NCI-H2081 treated with DMSO at 0.1 percent for 48 hours (cell line): ENCODE measurements at regions not wholly inside any gene's neighbourhood (a gene's known extent, or its start where the extent isn't known, plus 50 kb on each side); places are given as distances from the start of the nearest gene placed in this dataset.

Experiments
- DNase-seq: peaks from one replicate; lab custom pipeline; 2025; lab: John Stamatoyannopoulos, UW

DNA sequence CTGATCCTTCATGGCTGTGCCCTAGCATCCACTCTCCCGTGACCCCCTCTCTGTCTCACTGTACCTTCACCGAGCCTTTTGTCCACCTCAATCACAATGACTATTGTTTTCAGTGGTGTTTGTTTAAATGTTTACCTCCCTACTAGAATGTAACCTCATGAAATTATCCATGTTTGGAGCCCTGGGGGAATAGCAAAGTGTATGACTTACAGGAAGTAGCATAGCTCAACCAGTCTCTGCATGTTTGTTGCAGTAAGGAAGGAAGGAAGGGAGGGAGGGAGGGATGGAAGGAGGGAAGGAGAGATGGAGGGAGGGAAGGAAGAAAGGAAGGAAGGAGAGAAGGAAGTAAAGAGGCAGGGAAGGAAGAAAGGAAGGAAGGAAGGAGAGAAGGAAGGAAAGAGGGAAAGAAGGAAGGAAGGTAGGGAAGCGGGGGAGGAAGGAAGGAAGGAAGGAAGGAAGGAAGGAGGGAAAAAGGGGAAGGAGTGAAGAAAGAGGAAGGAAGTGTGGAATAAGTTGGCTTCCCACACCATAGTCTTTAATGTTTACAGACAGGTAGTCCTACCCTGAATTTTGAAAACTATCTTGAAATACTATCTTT lies 421.4 kb downstream of the COG6 start:
- DNase-seq = no peak

DNA sequence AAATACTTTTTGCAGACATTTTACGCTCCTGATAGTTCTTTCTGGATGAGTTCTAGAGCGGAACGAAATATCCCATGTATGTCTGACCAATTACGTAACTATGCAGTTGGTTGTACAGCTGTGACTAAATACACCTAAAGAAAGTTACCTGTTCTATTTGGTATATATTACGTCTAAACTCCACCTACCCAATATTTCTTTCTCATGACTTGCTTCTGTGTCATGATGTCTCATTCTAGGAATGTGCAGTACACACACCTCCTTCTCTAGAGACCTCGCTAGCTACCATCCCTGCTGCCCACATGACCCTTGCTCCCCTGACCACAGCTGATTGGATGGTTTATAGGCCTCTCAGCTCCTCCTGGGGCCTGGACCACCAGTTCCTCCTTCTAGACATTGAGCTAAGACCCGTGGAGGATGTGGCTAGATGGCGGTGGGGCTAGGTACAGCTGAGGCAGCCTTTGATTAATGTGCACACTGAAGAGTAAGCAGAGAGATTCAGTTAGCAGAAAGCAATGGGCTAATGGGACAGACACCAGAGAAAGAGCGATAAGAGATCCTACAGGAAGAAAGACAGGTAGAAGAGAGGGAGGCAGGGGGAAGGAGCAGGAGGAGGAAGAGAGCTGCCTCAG lies 422.1 kb downstream of the COG6 start:
- DNase-seq = no peak

DNA sequence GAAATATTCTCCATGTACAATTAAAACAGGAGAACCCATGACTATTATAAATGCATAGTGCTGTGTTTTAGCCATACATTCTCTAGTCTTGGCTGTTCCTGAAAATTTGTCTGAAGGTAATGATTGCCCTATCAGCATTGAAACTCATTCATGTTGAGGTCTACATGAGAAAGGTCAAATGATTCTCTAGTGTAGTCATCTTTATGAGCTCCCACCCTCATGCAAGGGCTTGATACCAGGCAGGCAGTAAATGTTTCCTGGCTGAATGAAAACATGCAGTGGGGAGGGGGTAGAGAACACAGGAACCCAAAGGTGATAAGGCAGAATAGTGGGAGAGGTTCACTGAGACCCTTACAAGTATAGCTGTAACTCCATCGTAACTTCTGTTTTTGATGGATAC lies 424.3 kb downstream of the COG6 start:
- DNase-seq = no peak

DNA sequence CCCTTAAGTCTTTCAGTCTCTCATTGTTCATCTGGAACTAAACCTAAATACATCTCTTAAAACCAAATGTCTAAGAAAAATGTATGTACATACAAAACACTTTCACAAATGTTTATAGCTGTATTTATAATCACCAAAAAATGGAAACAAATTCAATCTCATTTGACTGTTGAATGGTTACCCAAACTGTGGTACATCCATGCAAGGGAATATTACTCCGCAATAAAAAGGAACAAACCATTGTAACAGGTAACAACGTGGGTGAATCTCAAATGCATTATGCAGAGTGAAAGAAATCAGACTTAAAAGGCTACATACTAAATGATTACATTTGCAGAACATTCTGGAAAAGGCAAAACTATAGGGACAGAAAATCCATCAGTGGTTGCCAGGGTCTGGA lies 425.2 kb downstream of the COG6 start:
- no peak for DNase-seq

DNA sequence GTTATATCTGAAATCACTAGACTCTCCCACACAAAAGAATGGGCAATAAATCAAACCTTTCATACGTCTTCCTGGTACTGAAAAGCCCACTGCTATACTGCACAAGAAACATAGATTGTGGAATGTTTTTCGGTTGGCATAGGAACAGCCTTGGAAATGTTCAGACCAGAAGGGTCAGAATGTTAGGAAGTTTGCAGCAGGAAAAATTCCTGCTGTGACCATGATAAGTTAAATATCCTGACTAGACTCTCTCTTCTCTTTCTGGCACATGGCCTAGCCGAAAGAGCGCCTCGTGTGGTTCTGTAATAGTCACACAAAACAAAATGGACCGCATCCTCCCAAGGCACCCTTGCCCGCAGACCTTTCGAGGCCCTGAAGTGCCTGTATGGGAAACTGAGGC lies 427.2 kb downstream of the COG6 start:
- no peak for DNase-seq

DNA sequence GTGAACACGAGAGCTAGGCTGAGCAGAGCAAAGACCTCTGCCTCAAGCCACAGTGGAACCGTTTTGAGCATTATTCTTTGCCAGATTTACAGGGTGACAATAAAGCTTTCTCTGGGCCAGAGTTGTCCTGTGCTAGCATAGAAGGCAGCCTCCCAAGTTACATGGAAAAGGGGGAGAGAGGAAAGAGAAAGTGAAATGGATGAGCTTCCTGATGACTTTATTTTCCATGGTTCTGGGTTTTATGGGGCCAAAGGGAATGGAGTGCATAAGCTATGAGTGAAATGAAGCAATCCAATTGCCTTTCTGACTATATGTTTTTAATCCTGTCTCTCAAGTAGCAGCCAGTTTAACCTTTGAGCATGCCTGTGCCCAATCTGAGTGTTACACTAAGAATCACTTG lies 428.4 kb downstream of the COG6 start:
- no peak for DNase-seq

DNA sequence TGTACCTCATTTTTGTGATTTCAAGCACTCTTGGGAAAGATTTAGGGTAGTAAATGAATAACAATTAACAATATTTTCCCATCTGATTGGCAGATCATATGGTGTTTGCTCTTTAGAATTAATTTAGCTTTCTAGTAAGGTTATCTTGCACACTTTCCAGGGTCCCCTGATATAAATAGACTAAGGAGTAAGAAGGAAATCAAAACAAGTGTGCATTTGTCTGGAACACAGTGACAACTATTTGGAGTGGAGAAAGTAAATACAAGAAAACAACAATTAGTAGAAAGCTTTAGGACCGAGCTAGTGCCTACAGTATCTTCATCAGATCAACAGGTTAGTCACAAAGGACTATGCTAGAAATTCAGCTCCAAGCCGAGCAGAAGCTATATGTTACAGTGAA lies 429.5 kb downstream of the COG6 start:
- DNase-seq = no peak

DNA sequence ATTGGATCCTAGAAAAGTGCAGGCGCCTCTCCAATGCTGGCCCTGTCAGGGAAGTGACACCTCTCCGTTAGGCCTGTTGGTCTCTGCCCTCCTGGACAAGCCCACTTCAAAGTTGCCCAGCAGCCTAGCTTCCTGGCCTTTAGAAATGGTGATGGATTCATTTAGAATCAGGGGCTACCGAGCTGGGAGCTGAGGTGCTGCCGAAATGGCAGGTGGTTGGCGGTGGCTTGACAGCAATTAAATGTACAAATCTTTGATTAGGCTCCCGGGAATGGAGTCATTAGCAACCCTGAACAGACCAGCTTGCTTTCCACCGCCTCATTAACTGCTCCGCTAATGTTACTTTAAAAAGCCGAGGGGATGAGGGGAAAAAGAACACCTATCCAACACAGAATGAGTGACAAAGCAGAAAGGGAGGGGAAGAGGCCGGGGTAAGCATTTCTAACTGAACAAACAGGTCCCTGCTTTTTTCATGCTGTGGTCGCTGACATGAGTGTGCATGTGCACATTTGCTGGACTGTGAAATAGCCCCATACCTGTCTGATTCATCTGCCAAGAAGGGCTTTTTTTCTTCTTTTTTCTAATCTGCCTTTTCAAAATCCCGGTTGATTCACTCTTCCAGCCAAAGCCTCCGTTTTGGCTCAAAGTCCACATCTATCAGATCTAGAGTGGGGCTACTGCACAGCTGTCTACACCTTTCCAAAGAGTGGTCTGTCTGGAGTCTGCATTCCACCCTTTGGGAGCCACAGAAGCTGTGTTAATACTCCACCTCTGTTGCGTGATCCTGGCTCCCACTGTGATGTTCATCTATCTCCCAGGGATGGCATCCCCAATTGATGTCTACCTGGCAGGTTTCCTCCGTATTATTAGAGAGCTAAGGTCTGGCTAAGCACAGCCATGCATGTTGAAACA lies 431.9 kb downstream of the COG6 start:
- DNase-seq = no peak

DNA sequence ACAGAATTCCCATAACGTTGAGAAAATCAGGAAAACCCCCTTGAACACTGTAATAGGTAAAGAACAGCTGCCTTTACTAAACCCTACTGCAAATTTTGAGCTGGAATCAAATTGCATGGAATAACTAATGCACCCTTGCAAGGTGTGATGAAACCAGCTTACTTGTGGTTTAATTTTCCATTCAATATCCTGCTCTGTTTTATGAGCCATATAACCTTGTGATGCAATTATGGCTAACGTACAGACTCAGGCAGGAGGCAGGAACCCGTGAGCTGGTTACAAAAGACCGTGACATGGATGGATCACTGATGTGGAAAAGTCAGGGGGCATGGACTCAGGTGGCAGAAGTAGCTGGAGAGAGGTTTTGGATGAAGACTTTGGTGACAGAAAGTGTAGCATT lies 438.6 kb downstream of the COG6 start:
- DNase-seq = no peak

DNA sequence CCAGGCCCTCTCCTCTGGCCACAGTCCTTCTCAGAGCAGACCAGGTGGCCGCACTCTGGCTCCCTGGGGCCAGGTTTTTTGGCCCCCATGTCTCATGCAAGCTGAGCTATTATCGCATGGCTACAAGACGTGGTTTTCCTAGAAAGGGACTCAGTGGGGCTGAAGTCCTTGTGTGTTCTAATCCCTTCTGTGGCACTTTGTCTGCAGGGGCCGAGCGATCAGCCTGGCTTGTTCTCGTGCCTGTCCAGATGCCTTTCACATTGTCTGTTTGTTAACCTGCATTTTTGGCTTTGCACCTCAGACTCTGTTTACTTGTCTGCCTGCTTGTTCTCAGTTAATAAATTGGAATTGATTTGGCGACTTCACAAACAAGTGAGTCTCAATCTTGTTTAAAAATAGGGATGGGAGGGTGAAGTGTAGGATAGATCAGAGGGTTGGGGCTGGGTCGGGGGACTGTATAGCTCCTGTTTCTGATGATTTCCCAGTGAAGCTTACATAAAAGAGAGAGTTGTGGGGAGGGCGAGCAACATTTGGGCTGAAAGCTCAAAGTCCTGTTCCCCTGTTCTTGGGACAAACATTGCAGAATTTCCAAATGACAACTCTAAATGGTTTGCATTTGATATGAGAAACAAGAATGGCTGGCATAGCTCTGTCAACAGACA lies 440.4 kb downstream of the COG6 start:
- DNase-seq = no peak

DNA sequence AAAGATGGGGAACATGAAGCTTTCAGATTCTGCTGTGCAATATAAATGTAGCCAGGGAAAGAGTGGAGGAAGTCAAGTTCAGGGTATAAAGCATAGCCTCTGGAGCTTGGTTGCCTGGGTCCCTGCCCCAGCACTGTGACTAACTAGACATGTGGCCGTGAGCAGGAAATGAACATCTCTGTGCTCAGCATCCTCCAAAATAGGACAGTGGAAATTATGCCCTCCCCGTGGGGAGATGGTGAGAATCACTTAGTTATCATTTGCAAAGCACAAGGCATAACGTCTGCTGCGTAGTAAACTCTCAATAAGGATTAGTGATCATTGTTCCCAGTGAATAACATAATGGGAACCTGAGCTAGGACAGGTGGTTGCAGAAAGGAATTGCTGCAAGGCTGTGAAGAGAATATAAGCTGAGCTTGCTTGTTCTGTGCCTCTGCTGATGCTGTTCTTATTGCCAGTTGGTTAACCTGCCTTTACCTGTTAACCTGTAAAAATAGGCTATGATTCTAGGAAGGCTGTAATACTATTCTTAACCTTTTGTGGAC lies 441.0 kb downstream of the COG6 start:
- no peak for DNase-seq

DNA sequence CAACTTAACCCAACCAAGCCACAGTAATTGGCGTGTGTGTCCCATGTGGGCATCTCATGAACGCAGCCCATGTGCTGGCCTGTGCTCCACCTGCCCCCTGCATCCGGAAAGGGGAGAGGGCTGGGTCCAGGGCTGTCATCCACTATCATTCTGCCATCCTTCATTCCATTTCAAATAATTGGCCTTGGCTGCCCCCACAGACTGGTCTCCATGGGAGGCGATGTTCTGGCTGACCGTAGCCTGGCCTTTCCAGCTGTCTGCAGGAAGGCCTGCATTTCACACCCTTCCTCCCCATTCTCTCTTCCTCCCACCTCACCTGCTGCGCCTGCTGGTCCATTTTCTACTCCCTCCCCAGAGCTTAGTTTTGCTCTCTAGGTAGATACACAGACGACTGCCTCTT lies 442.8 kb downstream of the COG6 start:
- DNase-seq = no peak

DNA sequence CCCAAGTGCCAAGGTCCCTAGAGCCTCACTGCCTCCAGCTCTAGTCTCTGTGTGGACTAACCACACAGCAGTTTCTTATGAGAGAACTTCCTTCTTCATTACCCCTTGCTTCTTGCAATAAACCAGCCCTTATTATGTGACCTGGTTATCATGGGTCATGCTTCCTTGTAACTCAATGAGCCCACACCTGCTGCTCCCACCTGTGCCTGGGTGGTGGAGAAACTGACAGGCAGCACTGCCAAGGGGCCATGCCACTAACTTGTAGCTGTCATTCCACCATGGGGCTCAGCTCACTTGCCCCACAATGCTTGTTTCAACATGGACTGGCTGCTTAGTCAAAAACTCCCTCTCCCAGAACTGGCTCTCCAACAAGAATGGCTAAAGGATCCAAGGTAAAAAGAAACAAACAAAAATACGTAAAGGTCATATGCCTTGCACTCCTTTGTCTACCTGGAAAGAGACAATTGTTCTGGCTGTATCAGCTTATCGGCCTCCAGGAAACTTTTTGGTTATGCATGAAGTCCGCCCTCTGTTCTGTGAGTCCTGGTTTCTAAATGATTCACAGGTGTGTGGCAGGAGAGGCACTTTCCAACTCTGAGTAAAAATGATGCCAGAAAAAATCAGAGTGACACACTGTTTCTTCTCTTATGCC lies 446.4 kb downstream of the COG6 start:
- no peak for DNase-seq

DNA sequence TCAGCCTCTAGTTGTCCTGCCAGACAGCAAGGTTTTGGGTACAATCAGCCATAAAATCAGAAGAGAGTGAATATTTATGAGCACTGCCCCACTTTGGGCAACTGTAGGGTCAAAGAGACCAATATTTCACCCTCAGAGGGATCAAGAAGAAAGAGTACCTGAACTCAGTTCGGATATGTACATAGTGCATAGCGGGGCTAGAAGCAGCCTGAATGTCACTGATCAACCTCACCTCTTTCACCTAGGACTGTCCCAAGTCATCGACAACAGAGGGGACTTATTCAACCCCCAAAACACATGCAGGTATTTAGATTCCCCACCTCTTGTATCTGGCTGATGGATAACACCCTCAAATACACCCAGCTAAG lies 446.9 kb downstream of the COG6 start:
- DNase-seq = no peak

DNA sequence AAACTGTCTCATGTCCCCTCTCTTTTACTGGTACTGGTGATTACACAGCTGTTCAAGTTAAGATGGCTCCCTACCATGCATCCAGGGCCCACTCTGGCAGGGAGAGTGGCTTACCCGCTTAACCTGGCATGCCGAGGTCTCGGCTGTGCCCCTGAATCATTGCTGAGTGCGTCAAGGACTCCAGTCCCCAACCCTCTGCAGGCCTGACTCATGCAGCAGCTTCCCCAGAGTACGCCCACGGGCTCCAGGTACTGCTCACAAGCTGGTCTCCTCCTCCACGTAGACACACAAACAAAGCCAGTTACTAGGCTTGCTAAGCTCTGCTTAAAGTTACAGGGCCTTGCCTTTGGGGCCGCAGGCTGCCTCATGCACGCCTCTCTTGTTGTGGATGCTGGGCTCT lies 447.4 kb downstream of the COG6 start:
- DNase-seq = no peak

DNA sequence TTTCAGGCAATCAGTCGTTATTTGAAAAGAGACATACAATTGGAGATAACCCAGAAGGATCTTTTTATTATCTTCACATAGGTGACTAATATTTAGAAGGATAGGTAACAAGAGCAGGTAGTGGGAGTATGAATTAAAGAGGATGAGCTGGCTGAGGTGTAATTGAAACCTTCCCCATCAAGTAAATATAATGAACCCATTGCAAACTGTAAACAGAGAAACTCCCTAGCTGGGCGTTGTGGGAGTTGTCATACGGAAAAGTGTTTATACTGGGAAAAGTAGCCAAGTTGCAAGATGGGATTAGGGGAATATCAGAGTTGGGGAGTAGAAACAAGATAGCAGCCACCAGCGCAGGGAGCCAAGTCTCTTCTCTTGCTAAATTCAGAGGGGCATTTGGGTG lies 448.4 kb downstream of the COG6 start:
- DNase-seq = no peak

DNA sequence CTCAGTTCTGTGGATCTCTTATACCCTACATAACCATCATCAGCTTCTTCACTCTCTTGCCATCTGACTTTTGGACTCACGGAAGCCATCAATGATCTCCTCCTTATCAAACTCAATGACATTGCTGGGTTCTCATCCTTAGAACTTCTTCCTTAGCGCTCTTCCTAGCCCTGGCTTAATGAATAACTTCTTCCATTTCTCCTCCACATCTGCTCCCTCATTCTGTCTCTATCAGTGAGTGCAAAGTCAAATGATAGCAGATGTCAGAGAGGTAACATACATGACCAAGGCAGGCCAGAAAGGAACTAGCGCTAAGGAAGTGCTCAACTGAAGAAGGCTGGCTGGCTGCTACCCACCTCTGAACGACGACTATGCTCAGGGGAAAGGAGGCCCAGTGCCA lies 449.8 kb downstream of the COG6 start:
- DNase-seq = no peak

DNA sequence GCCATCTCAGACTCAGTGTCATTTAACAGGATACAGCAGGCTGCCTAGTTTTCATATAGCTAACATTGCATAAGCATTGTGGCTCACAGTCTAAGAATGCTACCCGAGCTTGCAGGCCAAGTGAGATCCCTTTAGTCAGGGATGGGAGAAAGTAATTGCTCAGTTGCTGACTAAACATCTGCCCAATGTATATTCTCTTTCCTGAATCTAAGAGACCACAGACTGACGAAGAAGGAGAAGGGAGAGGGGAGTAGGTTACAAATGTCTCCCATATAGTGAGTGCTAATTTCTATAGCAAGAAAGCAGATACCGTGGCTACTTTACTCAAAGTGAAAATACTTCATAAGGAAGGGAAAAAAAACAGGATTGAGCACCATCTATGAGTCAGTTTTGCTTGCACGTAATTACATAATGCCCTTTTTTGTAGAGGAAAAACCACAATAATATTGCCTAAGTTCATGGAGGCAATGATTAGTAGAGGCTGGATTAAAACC lies 453.9 kb downstream of the COG6 start:
- DNase-seq = no peak

DNA sequence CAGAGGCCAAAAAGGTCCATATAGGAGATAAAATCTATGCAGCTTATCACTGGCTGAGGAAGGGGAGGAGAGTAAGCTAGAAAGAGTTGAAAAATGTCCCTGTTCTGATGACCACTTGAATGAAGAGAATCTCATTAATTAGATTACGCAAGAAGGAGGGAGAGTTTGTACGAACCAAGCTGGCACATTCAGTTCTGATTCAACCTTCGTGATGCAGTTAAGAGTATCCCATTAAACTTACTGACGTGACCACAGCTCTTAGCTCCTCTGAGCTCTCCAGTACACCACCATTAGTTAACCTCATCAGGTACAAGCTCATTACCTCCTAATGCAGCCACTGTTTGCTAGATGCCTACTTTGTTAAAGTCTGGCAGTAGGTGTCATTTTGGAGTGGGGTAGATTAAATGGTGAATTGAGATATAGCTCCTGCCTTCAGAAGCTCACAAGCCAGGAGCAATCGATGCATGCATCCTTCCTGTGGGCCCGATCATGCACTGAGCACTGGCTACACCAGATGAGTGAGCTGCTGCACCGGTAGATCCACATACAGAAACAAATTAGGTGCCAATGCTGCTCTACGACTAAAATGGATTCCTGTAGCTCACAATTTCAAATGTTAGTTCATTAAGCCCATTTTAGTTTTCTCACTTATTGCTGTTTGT lies 458.3 kb downstream of the COG6 start:
- no peak for DNase-seq

DNA sequence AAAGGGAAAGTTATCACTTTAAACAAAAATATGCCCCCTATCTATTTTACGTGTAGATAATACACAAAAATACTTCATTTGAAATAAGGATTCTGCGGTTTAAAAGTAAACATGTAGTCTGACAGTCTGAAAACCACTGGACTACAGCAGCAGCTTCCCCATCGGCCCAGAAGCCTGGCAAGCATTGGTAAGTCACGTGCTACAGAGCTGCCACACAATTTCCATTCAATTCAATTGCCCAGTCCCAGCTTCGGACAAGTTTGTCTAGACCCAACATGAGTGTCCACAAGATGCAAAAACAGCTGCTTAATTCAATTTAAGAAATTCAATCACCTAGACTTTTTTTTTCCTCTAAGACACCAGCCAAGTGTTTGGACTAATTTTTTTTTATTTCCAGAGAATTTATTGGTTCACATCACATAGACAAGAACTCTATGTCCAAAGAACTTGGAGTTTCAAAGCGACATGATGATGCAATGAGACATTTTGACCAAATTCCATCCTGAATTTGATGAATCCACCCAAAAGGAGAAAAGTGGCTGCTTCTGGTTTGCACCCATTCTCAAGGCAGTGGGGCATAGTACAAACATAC lies 458.9 kb downstream of the COG6 start:
- DNase-seq = no peak

DNA sequence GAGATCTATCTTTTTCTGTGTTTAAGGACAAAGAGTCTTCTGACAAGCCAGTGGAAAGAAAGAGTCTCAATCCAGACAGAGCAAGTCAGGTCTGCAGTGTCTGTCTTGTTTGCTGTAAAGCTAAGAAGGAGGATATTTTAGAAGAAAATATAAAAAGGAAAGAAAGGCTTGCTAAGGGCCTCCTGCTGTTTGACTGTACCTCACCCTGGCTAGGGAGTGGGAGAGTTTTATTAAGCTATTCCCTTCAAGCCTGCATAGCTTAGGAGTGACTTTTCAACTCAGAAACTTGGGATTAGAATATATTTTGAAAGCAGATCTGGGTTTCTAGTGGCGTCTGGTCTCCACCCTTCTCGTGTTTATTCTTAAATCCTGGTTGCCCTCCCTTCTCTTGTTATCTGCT lies 460.0 kb downstream of the COG6 start:
- DNase-seq = no peak
